ACC112 (cell line): ENCODE measurements at regions not wholly inside any gene's neighbourhood (a gene's known extent, or its start where the extent isn't known, plus 50 kb on each side); places are given as distances from the start of the nearest gene placed in this dataset.

Experiments
- H2AFZ ChIP-seq: fragments of 200-600 bp; sonication (generic); one replicate; pipeline ENCODE4 v1.6.0; 2017; ENCODE audit warnings: antibody characterized with exemption, low read length; ENCODE audit not compliant: unreplicated experiment
- H3K27ac ChIP-seq: fragments of 200-600 bp; sonication (generic); 2 replicates; pipeline ENCODE4 v1.5.1; 2014; ENCODE audit warnings: low read depth, mild to moderate bottlenecking, antibody characterized with exemption, low read length, moderate library complexity
- H3K27me3 ChIP-seq: fragments of 200-600 bp; sonication (generic); 2 replicates; pipeline ENCODE4 v1.6.1; 2014; ENCODE audit warnings: mild to moderate bottlenecking, antibody characterized with exemption, low read length, moderate library complexity, mixed read lengths; ENCODE audit not compliant: insufficient read depth
- H3K36me3 ChIP-seq: fragments of 200-600 bp; sonication (generic); 2 replicates; pipeline ENCODE4 v1.6.1; 2016; ENCODE audit warnings: mild to moderate bottlenecking, antibody characterized with exemption, low read length, moderate library complexity, mixed read lengths; ENCODE audit not compliant: insufficient read depth
- H3K4me1 ChIP-seq: fragments of 200-600 bp; sonication (generic); one replicate; pipeline ENCODE4 v1.6.1; 2016; ENCODE audit warnings: low read length, mixed read lengths; ENCODE audit not compliant: insufficient read depth, unreplicated experiment, control insufficient read depth
- H3K4me3 ChIP-seq: fragments of 200-600 bp; sonication (generic); 2 replicates; pipeline ENCODE4 v1.5.1; 2014; ENCODE audit warnings: mild to moderate bottlenecking, low read depth, low read length
- H3K79me2 ChIP-seq: fragments of 200-600 bp; sonication (generic); one replicate; pipeline ENCODE4 v1.6.0; 2016; ENCODE audit warnings: low read length; ENCODE audit not compliant: control insufficient read depth, unreplicated experiment, insufficient read depth

GRCh38 chr5:68379275-68380036, 163.9 kb downstream of the PIK3R1 start:
- Histone ChIP-seq H2AFZ (no peak overlapping the region), H3K27me3 (no peaks in the 10 kb centered on the region), H3K4me1 (peaks cover 13% of the 10 kb centered on the region)

DNA sequence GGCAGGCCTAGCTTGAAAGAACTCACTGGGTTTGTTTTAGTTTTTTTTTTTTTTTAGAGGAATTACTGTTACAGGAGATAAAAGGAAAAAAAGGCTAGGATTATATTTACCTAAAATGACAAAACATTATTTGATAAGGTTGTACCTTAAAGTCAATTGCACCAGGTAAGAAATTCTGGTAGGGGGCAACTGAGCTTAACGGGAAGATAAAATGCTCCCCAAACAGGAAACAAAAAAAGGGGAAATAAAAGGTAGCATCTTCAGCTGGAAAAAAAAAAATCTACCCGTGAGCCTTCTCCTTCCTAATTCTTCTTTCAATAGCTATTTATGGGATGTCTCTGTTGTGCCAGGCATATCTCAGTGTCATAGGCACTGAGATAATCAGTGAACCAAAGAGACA, 164.5 kb downstream of the PIK3R1 start:
- Histone ChIP-seq H3K4me1 (peaks cover 7% of the 10 kb centered on the region), H3K27ac (no peak overlapping the region), H3K79me2 (no peaks in the 10 kb centered on the region), H3K27me3 (no peaks in the 10 kb centered on the region), H3K4me3 (no peak overlapping the region), H2AFZ (no peak overlapping the region), H3K36me3 (no peaks in the 10 kb centered on the region)

More at GRCh38 chr5:68379275-68380036, 163.9 kb downstream of the PIK3R1 start:
- Histone ChIP-seq H3K36me3 (no peaks in the 10 kb centered on the region), H3K27ac (no peak overlapping the region), H3K79me2 (no peaks in the 10 kb centered on the region), H3K4me3 (no peak overlapping the region)

DNA sequence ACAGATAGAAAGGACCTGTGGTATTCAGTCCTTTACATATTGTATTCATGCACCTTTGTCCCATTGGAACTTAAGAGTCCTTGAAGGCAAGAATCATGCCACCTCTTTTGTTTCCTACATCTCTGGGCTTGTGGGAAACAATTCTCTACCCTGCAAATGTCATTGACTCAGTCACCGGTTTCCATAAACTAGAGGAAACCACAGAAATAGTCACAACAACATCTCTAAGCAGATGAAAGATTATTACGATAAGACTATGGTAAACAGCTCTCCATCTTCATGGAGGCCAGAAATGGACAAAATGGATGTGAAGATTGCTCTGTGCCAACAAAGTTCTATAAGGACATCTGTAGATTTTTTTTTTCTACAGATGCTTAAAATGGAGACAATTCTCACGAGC, 165.5 kb downstream of the PIK3R1 start:
- H3K4me1 ChIP-seq, result peaks cover 6% of the 10 kb centered on the region
- H3K27me3 ChIP-seq, result no peaks in the 10 kb centered on the region
- no peak overlapping the region for H3K27ac ChIP-seq
- H2AFZ ChIP-seq, result no peak overlapping the region
- no peak overlapping the region for H3K4me3 ChIP-seq
- no peaks in the 10 kb centered on the region for H3K79me2 ChIP-seq
- no peaks in the 10 kb centered on the region for H3K36me3 ChIP-seq

DNA sequence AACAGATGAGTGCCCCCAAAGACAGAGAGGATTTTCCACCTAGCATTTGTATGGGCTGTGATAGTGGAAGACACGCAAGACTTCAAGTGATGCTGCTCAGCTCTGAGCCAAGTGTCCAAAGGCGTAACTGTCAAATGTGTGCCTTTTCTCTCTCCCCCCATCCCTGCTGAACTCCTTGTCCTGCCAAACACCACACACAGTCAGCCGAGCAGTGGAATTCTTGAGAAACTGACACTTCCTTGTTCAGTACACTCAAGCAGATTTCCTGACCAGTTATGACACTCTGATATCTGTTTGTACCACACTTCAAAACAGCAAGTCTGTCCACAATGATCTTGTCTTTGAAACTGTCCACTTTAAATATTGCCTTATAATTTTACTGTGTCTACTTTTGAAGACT, 166.4 kb downstream of the PIK3R1 start:
- Histone ChIP-seq H2AFZ (no peak overlapping the region), H3K36me3 (no peaks in the 10 kb centered on the region), H3K4me3 (no peak overlapping the region), H3K27me3 (no peaks in the 10 kb centered on the region), H3K79me2 (no peaks in the 10 kb centered on the region), H3K4me1 (peaks cover 6% of the 10 kb centered on the region), H3K27ac (no peak overlapping the region)

- no peak overlapping the region for H3K4me3 ChIP-seq
- H3K79me2 ChIP-seq, result no peaks in the 10 kb centered on the region
- H3K36me3 ChIP-seq, result no peaks in the 10 kb centered on the region
- H3K27ac ChIP-seq, result no peak overlapping the region
- H2AFZ ChIP-seq, result no peak overlapping the region
- no peaks in the 10 kb centered on the region for H3K27me3 ChIP-seq
- peaks cover 6% of the 10 kb centered on the region for H3K4me1 ChIP-seq
Measured at GRCh38 chr5:68382640-68383039, 167.1 kb downstream of the PIK3R1 start.

DNA sequence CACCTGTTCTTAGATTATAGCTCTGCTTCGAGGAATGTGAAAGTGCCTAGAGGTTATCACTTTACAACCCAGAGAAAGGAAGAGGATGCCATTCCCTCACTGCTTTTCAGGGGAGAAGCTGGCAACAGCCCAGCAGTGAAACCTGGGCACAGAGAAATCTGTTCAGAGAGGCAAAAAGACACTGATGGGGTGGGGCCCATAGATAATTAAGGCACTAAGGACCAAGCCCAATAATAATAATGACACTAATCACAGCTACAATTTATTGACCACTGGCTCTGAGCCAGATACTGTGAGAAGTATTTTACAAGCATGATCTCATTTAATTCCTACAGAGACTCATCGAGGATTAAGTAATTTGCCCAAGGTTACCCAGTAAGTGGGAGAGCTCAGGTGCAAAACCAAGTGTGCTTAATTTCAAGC, 168.3 kb downstream of the PIK3R1 start:
- H3K27ac ChIP-seq, result no peak overlapping the region
- H3K79me2 ChIP-seq, result no peaks in the 10 kb centered on the region
- no peaks in the 10 kb centered on the region for H3K36me3 ChIP-seq
- no peak overlapping the region for H3K4me3 ChIP-seq
- H3K27me3 ChIP-seq, result no peaks in the 10 kb centered on the region
- H2AFZ ChIP-seq, result no peak overlapping the region
- H3K4me1 ChIP-seq, result peaks cover 6% of the 10 kb centered on the region

DNA sequence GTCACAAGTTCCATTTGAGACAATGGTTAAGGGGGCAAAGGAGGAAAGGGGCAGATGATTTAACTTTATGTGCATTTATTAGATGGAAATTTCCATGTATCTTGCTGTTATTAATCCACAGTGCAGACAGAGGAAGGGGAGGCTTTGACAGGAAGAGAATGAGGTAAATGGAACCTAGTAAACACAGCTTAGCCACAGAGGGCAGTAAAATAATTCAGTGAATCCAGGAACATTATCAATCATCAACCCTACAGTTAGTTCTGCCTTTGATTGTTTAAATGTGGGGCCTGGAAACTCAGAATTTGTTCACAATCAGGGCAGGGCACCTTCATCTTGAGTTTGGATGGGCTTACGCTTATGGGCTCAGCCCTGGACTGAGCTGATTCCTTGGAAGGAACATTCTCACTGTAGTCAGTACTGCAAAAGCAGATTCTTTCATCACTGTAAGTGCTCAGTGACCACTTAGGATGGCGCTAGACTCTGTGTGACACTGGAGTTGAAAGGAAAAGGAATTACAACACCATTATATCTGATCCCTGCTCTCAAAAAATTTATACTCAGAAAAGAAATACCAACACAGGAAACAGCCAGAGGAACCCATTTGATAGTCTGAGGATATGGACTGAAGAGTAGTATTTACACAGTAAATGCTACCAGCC, 169.5 kb downstream of the PIK3R1 start:
- H3K27ac ChIP-seq, result no peak overlapping the region
- H3K36me3 ChIP-seq, result no peaks in the 10 kb centered on the region
- H3K4me3 ChIP-seq, result no peak overlapping the region
- H2AFZ ChIP-seq, result no peak overlapping the region
- no peaks in the 10 kb centered on the region for H3K27me3 ChIP-seq
- H3K79me2 ChIP-seq, result no peaks in the 10 kb centered on the region
- peaks cover 6% of the 10 kb centered on the region for H3K4me1 ChIP-seq

GRCh38 chr5:68385936-68386335, 170.4 kb downstream of the PIK3R1 start:
- Histone ChIP-seq H3K36me3 (no peaks in the 10 kb centered on the region), H3K4me1 (peaks cover 6% of the 10 kb centered on the region), H3K4me3 (no peak overlapping the region), H3K79me2 (no peaks in the 10 kb centered on the region), H3K27me3 (no peaks in the 10 kb centered on the region), H3K27ac (no peak overlapping the region), H2AFZ (no peak overlapping the region)

DNA sequence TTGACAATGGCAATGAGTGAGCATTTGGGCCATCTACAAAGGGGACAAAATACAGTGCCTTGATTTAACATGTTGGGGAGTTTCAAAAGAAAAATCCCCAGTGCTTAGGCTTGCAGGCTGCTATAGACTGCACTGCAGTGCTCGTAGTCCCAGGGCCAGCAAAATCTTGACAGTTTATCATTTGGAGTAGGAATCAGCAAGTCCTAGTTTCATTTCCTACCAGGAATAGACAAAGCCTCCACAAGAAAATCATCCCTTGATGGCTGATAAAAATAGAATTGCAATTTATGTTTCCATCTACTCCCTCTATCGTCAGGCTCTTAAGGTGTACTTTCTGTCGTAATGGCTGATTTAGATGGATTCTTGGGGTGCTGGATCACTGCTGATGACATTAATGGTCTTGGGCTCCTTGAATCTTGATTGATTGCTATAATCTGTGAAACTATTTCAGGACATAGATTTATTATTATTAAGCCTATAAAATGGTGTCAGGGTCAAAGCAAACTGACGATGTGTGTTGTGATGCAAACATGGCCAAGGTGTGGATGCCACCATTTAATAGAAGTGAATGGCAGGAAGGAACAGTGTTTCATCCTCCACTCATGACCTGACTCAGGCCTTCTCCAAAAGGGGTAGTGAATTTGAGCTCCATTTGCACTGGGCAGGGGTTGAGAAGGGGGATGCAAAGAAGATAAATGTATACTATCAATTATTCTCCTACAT, 171.7 kb downstream of the PIK3R1 start:
- Histone ChIP-seq H3K4me1 (peaks cover 6% of the 10 kb centered on the region), H3K27ac (no peak overlapping the region), H3K4me3 (no peak overlapping the region), H3K79me2 (no peaks in the 10 kb centered on the region), H3K36me3 (no peaks in the 10 kb centered on the region), H2AFZ (no peak overlapping the region), H3K27me3 (no peaks in the 10 kb centered on the region)

GRCh38 chr5:68389618-68390017, 174.1 kb downstream of the PIK3R1 start:
- H3K36me3 ChIP-seq, result no peaks in the 10 kb centered on the region

More at GRCh38 chr5:68389618-68390017, 174.1 kb downstream of the PIK3R1 start:
- no peaks in the 10 kb centered on the region for H3K27me3 ChIP-seq
- H3K4me1 ChIP-seq, result no peaks in the 10 kb centered on the region
- no peak overlapping the region for H3K27ac ChIP-seq
- no peaks in the 10 kb centered on the region for H3K79me2 ChIP-seq
- no peak overlapping the region for H2AFZ ChIP-seq
- no peak overlapping the region for H3K4me3 ChIP-seq
